DLD1 (cell line): ENCODE measurements at regions not wholly inside any gene's neighbourhood (a gene's known extent, or its start where the extent isn't known, plus 50 kb on each side); places are given as distances from the start of the nearest gene placed in this dataset.
"Not testable (repeated sequence)": the region's sequence is repeated elsewhere in the genome, so short reads cannot be mapped to it uniquely, and the experiment has no call there.

ENCODE experiments used
- in situ Hi-C: cut with HindIII; loops from 2 replicates; pipeline ENCODE4 v1.10.0; 2017; ENCODE audit warnings: low sequenced_read_pairs

- in situ Hi-C loops, result no loop called here
These were observed 61.7 kb downstream of the KPNA2 start for GRCh38 chr17:68097161-68097805.

- in situ Hi-C loops, result not testable (repeated sequence)
These were observed 63.8 kb downstream of the KPNA2 start for GRCh38 chr17:68099341-68099753.

GRCh38 chr17:68100000-68100641 lies 64.6 kb downstream of the KPNA2 start:
- in situ Hi-C loops, result no loop called here

GRCh38 chr17:68101075-68101986 lies 65.8 kb downstream of the KPNA2 start:
- in situ Hi-C loops, result no loop called here

- in situ Hi-C loops, result no loop called here
These were observed 66.4 kb downstream of the KPNA2 start for GRCh38 chr17:68101987-68102314.

- in situ Hi-C loops, result no loop called here
These were observed 66.8 kb downstream of the KPNA2 start for GRCh38 chr17:68102318-68102758.

- in situ Hi-C loops, result no loop called here
These were observed 67.6 kb downstream of the KPNA2 start for GRCh38 chr17:68103148-68103547.

GRCh38 chr17:68106085-68106484 lies 70.5 kb downstream of the KPNA2 start:
- in situ Hi-C loops, result no loop called here

- in situ Hi-C loops, result no loop called here
These were observed 71.8 kb downstream of the KPNA2 start for GRCh38 chr17:68107373-68107772.

GRCh38 chr17:68108313-68109000 lies 72.9 kb downstream of the KPNA2 start:
- in situ Hi-C loops, result no loop called here

GRCh38 chr17:68109404-68109803 lies 73.9 kb downstream of the KPNA2 start:
- in situ Hi-C loops, result not testable (repeated sequence)

GRCh38 chr17:68116211-68116610 lies 80.7 kb downstream of the KPNA2 start:
- in situ Hi-C loops, result not testable (repeated sequence)

- in situ Hi-C loops, result no loop called here
These were observed 87.1 kb downstream of the KPNA2 start for GRCh38 chr17:68122587-68122986.

- in situ Hi-C loops, result no loop called here
These were observed 89.8 kb downstream of the KPNA2 start for GRCh38 chr17:68125111-68125870.

- in situ Hi-C loops, result no loop called here
These were observed 92.4 kb downstream of the KPNA2 start for GRCh38 chr17:68127914-68128313.

- in situ Hi-C loops, result no loop called here
These were observed 95.9 kb downstream of the KPNA2 start for GRCh38 chr17:68131456-68131855.

- in situ Hi-C loops, result no loop called here
These were observed 98.0 kb downstream of the KPNA2 start for GRCh38 chr17:68133346-68134045.

- in situ Hi-C loops, result no loop called here
These were observed 98.6 kb downstream of the KPNA2 start for GRCh38 chr17:68134046-68134637.

GRCh38 chr17:68134731-68135130 lies 99.2 kb downstream of the KPNA2 start:
- in situ Hi-C loops, result no loop called here
